Activated CD4-positive, alpha-beta T cell treated with anti-CD3 and anti-CD28 coated beads, Interleukin-2, amount 10 ng/mL, durations not matched to agents 7 days and 5 days (primary cell): ENCODE measurements at regions not wholly inside any gene's neighbourhood (a gene's known extent, or its start where the extent isn't known, plus 50 kb on each side); places are given as distances from the start of the nearest gene placed in this dataset.
"Not testable (repeated sequence)": the region's sequence is repeated elsewhere in the genome, so short reads cannot be mapped to it uniquely, and the experiment has no call there.

ENCODE experiments used
- CTCF ChIA-PET: fragments of 350-600 bp; sonication (Branson Sonifier 250); formaldehyde crosslinking; loops from one replicate; lab custom pipeline; 2021; ENCODE audit warnings: antibody characterized with exemption; lab: Charles Lee
- POLR2A ChIA-PET: fragments of 350-600 bp; sonication (Branson Sonifier 250); formaldehyde crosslinking; loops from one replicate; lab custom pipeline; 2021; ENCODE audit warnings: antibody characterized with exemption; lab: Charles Lee
- DNase-seq: peaks from one replicate; pipeline ENCODE4 v3.0.0-alpha.2; 2020
- H3K27ac Mint-ChIP-seq: one replicate; pipeline ENCODE4 v1.8.0; 2021; ENCODE audit warnings: mild to moderate bottlenecking, moderate library complexity, mixed read lengths
- H3K27me3 Mint-ChIP-seq: one replicate; pipeline ENCODE4 v1.8.0; 2021; ENCODE audit warnings: mixed read lengths
- H3K36me3 Mint-ChIP-seq: one replicate; pipeline ENCODE4 v1.8.0; 2021; ENCODE audit warnings: low read depth, mixed read lengths
- H3K4me1 Mint-ChIP-seq: one replicate; pipeline ENCODE4 v1.8.0; 2021; ENCODE audit warnings: mixed read lengths
- H3K4me3 Mint-ChIP-seq: one replicate; pipeline ENCODE4 v1.8.0; 2021; ENCODE audit warnings: mild to moderate bottlenecking, moderate library complexity, mixed read lengths
- H3K9me3 Mint-ChIP-seq: one replicate; pipeline ENCODE4 v1.8.0; 2021; ENCODE audit warnings: mixed read lengths

DNA sequence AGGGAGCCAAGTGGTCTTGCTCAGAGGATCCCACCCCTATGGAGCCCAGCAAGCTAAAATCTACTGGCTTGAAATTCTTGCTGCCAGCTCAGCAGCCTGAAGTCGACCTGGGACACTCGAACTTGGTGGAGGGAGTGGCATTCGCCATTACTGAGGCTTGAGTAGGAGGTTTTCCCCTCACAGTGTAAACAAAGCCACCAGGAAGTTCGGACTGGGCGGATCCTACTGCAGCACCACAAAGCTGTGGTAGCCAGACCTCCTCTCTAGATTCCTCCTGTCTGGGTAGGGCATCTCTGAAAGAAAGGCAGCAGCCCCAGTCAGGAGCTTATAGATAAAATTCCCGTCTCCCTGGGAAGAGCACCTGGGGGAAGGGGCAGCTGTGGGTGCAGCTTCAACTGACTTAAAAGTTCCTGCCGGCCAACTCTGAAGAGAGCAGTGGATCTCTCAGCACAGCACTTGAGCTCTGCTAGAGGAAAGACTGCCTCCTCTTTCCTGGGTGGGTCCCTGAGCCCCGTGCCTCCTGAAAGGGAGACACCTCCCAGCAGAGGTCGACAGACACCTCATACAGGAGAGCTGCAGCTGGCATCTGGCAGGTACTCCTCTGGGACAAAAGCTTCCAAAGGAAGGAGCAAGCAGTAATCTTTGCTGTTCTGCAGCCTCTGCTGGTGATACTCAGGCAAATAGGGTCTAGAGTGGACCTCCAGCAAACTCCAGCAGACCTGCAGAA lies 576.3 kb upstream of the NECTIN3 start:
- CTCF ChIA-PET: no interaction called here
- POLR2A ChIA-PET: no interaction called here
- Mint-ChIP-seq H3K27me3 (no peaks in the 10 kb centered on the region), H3K4me3 (no peak overlapping the region), H3K9me3 (no peaks in the 10 kb centered on the region), H3K36me3 (no peaks in the 10 kb centered on the region), H3K4me1 (no peaks in the 10 kb centered on the region), H3K27ac (no peak overlapping the region)
- no peak for DNase-seq

DNA sequence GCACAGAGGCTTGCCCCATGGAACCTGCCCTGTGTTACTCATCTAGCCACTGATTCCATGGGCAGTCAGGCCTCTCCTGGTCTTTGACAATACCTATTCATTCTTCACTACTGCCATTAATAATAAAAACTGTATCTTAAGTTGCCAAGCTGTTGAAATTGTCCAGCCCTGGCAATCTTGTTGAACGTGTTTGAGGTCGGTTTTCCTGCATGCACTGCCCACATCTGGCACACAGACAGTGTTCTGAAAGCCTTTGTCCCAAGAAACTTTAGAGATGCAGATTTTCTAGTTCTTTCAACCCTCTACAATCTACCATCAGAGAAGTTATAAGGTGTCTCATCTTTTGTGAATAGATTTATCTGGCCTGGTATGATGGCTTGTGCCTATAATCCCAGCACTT lies 567.2 kb upstream of the NECTIN3 start:
- Mint-ChIP-seq H3K27ac (no peak overlapping the region), H3K27me3 (no peaks in the 10 kb centered on the region), H3K4me1 (no peaks in the 10 kb centered on the region), H3K9me3 (peaks cover 3% of the 10 kb centered on the region), H3K36me3 (no peaks in the 10 kb centered on the region), H3K4me3 (no peak overlapping the region)
- POLR2A ChIA-PET: no interaction called here
- DNase-seq: no peak
- CTCF ChIA-PET: no interaction called here

DNA sequence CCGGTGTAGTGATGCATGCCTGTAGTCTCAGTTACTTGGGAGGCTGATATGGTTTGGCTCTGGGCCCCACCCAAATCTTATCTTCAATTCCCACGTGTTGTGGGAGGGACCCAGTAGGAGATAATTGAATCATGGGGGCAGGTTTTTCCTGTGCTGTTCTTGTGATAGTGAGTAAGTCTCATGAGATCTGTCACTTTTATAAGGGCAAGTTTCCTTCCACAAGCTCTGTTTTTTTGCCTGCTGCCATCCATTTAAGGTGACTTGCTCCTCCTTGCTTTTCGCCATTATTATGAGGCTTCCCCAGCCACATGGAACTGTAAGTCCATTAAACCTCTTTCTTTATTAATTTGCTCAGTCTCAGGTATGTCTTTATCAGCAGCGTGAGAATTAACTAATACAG lies 566.7 kb upstream of the NECTIN3 start:
- Mint-ChIP-seq H3K27me3 (no peaks in the 10 kb centered on the region), H3K27ac (no peak overlapping the region), H3K9me3 (peaks cover 3% of the 10 kb centered on the region), H3K4me1 (no peaks in the 10 kb centered on the region), H3K4me3 (no peak overlapping the region), H3K36me3 (no peaks in the 10 kb centered on the region)
- DNase-seq: no peak
- ChIA-PET CTCF (interaction anchor here (0.6 kb wide), 1 partner anchor 293 kb away, joined by 3 read pairs; no protein-coding TSS in a partner anchor), POLR2A (no interaction called here)

DNA sequence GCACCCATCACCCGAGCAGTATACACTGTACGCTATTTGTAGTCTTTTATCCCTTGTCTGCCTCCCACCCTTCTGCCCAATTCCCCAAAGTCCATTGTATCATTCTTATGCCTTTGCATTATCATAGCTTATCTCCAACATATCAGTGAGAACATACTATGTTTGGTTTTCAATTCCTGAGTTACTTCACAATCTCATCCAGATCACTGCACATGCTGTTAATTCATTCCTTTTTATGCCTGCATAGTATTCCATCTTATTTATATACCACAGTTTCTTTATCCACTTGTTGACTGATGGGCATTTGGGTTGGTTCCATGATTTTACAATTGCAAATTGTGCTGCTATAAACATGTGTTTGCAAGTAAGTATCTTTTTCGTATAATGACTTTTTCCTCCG lies 564.7 kb upstream of the NECTIN3 start:
- no peak for DNase-seq
- H3K9me3 Mint-ChIP-seq: peaks cover 3% of the 10 kb centered on the region
- H3K4me3 Mint-ChIP-seq: no peak overlapping the region
- ChIA-PET CTCF (no interaction called here), POLR2A (no interaction called here)
- no peak overlapping the region for H3K27ac Mint-ChIP-seq
- H3K4me1 Mint-ChIP-seq: no peaks in the 10 kb centered on the region
- H3K36me3 Mint-ChIP-seq: no peaks in the 10 kb centered on the region
- no peaks in the 10 kb centered on the region for H3K27me3 Mint-ChIP-seq

DNA sequence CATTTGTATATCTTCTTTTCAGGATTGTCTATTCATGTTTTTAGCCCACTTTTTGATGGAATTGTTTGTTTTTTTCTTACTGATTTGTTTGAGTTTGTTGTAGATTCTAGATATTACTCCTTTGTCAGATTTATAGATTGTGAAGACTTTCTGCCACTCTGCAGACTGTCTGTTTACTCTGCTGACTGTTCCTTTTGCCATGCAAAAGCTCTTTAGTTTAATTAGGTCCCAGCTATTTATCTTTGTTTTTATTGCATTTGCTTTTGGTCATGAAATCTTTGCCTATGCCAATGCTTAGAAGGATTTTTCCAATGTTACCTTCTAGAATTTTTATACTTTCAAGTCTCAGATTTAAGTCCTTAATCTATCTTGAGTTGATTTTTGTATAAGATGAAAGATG lies 564.0 kb upstream of the NECTIN3 start:
- CTCF ChIA-PET, H3K9me3 Mint-ChIP-seq, H3K36me3 Mint-ChIP-seq, H3K27me3 Mint-ChIP-seq, H3K4me1 Mint-ChIP-seq, H3K4me3 Mint-ChIP-seq, POLR2A ChIA-PET, DNase-seq, H3K27ac Mint-ChIP-seq: not testable (repeated sequence)

DNA sequence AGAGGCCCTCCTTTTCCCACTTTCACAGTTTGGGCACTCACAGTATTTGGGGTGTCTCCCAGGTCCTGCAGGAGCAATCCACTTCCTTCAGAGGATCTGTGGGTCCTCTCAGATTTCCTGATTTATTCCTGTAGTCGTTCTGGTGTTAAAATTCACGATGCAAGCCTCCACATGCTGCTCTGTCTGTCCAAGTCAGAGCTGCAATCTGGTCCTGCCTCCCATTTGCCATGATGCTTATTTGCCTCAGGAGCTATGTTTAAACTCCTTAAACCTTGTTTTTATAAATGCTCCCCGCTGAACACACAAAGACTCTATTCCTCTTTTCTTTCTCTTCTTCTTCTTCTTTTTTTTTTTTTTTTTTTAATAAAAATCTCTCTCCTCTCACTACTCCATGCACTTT lies 558.7 kb upstream of the NECTIN3 start:
- Mint-ChIP-seq H3K36me3 (no peaks in the 10 kb centered on the region), H3K4me3 (no peak overlapping the region), H3K9me3 (peaks cover 2% of the 10 kb centered on the region), H3K27ac (no peak overlapping the region), H3K4me1 (no peaks in the 10 kb centered on the region), H3K27me3 (peaks cover 2% of the 10 kb centered on the region)
- ChIA-PET POLR2A (no interaction called here), CTCF (interaction anchor here (0.5 to 0.7 kb wide), 3 partner anchors 17 to 561 kb away, joined by 4 to 5 read pairs (median 4); no protein-coding TSS in a partner anchor)
- DNase-seq: no peak

DNA sequence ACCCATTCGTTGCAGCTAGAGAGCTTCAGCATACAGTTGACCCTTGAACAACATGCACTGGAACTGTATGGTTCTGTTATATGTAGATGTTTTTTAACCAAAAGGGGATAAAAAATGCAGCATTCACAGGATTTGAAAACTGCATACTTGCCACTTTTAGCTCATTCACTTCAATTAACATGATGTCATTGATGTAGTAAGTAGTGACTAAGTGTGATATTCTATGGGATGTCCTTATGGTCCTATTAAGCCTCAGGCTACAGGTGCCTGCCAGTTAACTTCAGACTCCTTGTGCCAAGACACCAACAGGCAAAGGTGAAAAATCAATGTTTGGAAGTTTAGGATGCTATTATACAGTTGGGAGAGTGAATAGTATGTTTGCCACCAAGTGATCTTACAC lies 553.6 kb upstream of the NECTIN3 start:
- H3K27me3 Mint-ChIP-seq: peaks cover 2% of the 10 kb centered on the region
- no peak overlapping the region for H3K27ac Mint-ChIP-seq
- ChIA-PET CTCF (no interaction called here), POLR2A (no interaction called here)
- H3K36me3 Mint-ChIP-seq: no peaks in the 10 kb centered on the region
- no peaks in the 10 kb centered on the region for H3K4me1 Mint-ChIP-seq
- H3K4me3 Mint-ChIP-seq: no peak overlapping the region
- no peak for DNase-seq
- H3K9me3 Mint-ChIP-seq: no peaks in the 10 kb centered on the region

DNA sequence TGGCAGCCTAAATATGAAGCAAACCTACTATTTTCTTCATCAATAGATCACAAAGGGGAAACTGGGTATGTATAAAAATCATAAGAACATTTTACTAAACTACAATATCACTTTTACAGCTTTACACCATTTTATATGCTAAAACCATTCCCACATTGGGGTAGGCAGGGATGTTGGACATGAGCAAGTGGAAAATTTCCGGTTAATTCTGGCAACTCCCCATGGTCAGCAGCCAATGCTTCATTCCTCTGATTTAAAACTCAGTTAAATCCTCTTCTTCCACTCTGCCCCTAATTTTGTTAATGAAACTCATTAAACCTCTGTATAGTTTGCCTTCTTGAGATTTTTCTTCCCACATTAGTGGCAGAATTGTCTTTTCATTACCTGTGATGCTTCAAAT lies 552.5 kb upstream of the NECTIN3 start:
- Mint-ChIP-seq H3K4me3 (no peak overlapping the region), H3K27ac (no peak overlapping the region), H3K36me3 (no peaks in the 10 kb centered on the region), H3K4me1 (no peaks in the 10 kb centered on the region), H3K9me3 (no peaks in the 10 kb centered on the region), H3K27me3 (peaks cover 2% of the 10 kb centered on the region)
- DNase-seq: no peak
- CTCF ChIA-PET: no interaction called here
- POLR2A ChIA-PET: no interaction called here

DNA sequence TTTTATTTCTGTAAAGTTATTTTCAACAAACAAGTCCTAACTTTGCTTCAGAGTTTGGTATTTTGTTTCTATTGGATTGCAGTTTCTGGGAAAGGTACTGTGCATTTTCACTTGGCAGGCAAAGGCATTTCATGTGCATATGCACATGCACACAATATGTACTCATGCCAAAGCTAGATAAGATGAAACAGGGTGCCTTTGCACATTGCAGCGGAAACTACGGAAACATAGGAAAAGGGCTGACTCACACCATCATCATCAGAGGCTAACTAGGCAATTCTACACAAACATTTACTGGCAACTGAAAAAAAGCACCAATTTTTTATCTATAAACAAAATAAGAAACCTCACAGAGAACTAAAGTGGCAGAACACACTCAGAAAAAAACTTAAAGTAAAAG lies 550.6 kb upstream of the NECTIN3 start:
- ChIA-PET POLR2A (no interaction called here), CTCF (interaction anchor here (0.6 kb wide), 1 partner anchor 210 kb away, joined by 3 read pairs; no protein-coding TSS in a partner anchor)
- Mint-ChIP-seq H3K27me3 (no peaks in the 10 kb centered on the region), H3K27ac (no peak overlapping the region), H3K9me3 (no peaks in the 10 kb centered on the region), H3K36me3 (no peaks in the 10 kb centered on the region), H3K4me3 (no peak overlapping the region), H3K4me1 (no peaks in the 10 kb centered on the region)
- DNase-seq: no peak

DNA sequence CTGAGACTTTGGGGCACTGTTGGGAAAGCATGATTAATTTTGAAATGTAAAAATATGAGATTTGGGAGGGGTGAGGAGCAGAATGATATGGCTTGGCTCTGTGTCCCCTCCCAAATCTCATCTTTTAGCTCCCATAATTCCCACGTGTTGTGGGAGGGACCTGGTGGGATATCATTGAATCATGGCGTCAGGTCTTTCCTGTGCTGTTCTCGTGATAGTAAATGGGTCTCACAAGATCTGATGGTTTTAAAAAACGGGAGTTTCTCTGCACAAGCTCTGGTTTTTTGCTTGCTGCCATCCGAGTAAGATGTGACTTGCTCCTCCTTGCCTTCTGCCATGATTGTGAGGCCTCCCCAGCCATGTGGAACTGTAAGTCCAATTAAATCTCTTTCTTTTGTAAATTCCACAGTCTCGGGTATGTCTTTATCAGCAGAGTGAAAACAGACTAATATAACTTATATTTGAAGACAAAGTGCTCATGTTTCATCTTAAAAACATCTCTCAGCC lies 546.0 kb upstream of the NECTIN3 start:
- H3K27ac Mint-ChIP-seq, H3K4me1 Mint-ChIP-seq, POLR2A ChIA-PET, H3K27me3 Mint-ChIP-seq, H3K9me3 Mint-ChIP-seq, DNase-seq, H3K4me3 Mint-ChIP-seq, H3K36me3 Mint-ChIP-seq: not testable (repeated sequence)
- CTCF ChIA-PET: interaction anchor here (0.7 to 0.8 kb wide), 2 partner anchors 27 to 1673 kb away, joined by 3 read pairs; no protein-coding TSS in a partner anchor

DNA sequence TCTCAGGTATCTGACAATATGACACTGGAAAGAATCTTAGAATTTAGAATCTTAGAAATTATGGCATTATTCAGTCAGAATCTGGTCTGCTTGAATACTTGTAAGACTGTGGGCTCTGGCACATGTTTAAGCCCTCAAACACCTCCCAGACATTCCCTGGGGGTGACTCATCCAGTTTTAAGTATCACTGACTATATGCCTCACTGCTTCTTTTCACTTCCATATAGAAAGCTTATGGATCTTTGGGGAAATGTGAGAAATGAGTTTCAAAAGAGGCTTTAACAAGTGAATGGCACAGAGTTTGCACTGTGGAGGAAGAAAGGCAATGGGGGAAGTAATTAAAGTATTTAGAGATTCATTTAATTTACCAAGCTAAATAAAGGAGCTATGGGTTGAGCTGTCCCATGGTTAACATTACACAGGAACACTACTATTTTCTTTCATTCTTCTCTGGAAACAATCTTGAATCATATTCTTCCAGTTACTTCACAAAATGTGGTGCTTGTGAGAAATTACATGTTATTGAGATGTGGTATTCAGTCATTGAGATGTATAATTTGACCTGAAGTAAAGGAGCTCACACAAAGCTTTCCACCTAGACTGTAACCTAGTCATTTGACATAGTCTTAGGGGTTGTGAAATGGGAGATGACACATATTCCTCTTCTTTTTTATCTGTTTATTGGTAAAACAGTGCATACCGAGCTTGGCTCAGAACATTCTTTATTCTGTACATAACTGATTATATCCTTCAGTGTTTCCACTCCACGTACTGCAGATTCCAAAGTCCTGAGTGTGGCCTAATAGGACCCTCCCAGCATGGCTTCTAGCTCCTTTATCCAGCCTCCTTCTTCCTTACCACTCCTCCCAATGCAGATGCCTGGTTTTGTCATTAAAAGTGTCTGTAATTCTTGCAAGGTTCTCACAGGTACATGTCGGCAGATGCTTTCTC lies 544.6 kb upstream of the NECTIN3 start:
- Mint-ChIP-seq H3K27me3 (peaks cover 3% of the 10 kb centered on the region), H3K9me3 (no peaks in the 10 kb centered on the region), H3K36me3 (no peaks in the 10 kb centered on the region), H3K27ac (no peak overlapping the region), H3K4me1 (no peaks in the 10 kb centered on the region), H3K4me3 (no peak overlapping the region)
- ChIA-PET POLR2A (no interaction called here), CTCF (no interaction called here)
- DNase-seq: no peak

DNA sequence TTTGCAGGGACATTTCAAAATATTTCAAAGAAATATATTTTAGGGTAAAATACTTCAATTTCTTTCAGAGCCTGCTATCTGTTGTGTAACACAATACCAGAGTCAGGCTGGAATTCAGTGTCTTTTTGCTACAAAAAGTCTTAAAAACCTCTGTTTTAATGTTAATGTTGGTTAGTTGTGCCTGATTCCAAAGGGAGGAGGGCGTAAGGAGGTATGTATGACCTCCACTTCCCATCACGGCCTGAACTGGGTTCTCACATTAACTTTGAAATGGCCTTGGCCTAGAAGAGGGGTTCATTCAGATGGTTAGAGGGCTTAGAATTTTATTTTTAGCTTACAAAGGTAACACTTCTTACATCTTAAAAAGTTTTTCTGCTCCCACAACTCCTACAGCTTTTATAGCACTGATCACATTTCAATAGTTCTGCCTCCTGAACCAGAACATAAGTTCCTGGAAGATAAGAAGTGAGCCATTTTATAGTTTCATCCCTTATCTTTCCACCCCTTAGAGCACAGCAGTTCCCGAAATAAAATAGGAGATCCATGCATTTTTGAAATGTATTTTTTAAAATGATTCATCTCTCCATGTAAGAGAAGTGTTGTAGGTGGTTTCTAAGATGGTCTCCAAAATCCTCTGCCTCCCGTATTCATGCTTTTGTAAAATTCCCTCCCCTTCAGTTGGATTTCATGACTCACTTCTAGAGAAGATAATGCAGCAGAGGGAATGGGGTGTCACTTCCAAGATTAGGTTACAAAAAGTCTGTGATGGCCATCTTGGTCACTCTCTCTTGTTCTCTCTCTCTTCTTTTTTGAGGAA lies 543.1 kb upstream of the NECTIN3 start:
- no peaks in the 10 kb centered on the region for H3K36me3 Mint-ChIP-seq
- no peak overlapping the region for H3K27ac Mint-ChIP-seq
- ChIA-PET POLR2A (no interaction called here), CTCF (no interaction called here)
- no peaks in the 10 kb centered on the region for H3K4me1 Mint-ChIP-seq
- H3K27me3 Mint-ChIP-seq: peaks cover 3% of the 10 kb centered on the region
- no peak for DNase-seq
- H3K4me3 Mint-ChIP-seq: no peak overlapping the region
- no peaks in the 10 kb centered on the region for H3K9me3 Mint-ChIP-seq
